Activated CD4-positive, alpha-beta T cell treated with anti-CD3 and anti-CD28 coated beads, Interleukin-2, amount 10 ng/mL, durations not matched to agents 7 days and 5 days (primary cell): ENCODE measurements at regions not wholly inside any gene's neighbourhood (a gene's known extent, or its start where the extent isn't known, plus 50 kb on each side); places are given as distances from the start of the nearest gene placed in this dataset.

ENCODE experiments used
- CTCF ChIA-PET: fragments of 350-600 bp; sonication (Branson Sonifier 250); formaldehyde crosslinking; loops from one replicate; lab custom pipeline; 2021; ENCODE audit warnings: antibody characterized with exemption; lab: Charles Lee
- POLR2A ChIA-PET: fragments of 350-600 bp; sonication (Branson Sonifier 250); formaldehyde crosslinking; loops from one replicate; lab custom pipeline; 2021; ENCODE audit warnings: antibody characterized with exemption; lab: Charles Lee
- DNase-seq: peaks from one replicate; pipeline ENCODE4 v3.0.0-alpha.2; 2020
- H3K27ac Mint-ChIP-seq: one replicate; pipeline ENCODE4 v1.8.0; 2021; ENCODE audit warnings: mild to moderate bottlenecking, moderate library complexity, mixed read lengths
- H3K27me3 Mint-ChIP-seq: one replicate; pipeline ENCODE4 v1.8.0; 2021; ENCODE audit warnings: mixed read lengths
- H3K36me3 Mint-ChIP-seq: one replicate; pipeline ENCODE4 v1.8.0; 2021; ENCODE audit warnings: low read depth, mixed read lengths
- H3K4me1 Mint-ChIP-seq: one replicate; pipeline ENCODE4 v1.8.0; 2021; ENCODE audit warnings: mixed read lengths
- H3K4me3 Mint-ChIP-seq: one replicate; pipeline ENCODE4 v1.8.0; 2021; ENCODE audit warnings: mild to moderate bottlenecking, moderate library complexity, mixed read lengths
- H3K9me3 Mint-ChIP-seq: one replicate; pipeline ENCODE4 v1.8.0; 2021; ENCODE audit warnings: mixed read lengths

DNA sequence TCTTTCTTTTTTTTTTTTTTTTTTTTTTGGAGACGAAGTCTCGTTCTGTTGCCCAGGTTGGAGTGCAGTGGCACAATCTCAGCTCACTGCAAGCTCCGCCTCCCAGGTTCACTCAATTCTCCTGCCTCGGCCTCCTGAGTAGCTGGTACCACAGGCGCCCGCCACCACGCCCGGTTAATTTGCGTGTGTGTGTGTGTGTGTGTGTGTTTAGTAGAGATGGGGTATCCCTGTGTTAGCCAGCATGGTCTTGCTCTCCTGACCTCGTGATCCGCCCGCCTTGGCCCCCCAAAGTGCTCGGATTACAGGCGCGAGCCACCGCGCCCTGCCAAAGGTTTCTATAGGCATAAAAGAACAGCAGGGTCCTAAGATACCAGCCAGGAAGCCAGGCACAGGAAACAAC lies 261.0 kb upstream of the CCDC54 start:
- Mint-ChIP-seq H3K36me3 (no peaks in the 10 kb centered on the region), H3K9me3 (no peaks in the 10 kb centered on the region), H3K4me1 (no peaks in the 10 kb centered on the region), H3K27me3 (peaks cover 5% of the 10 kb centered on the region), H3K4me3 (no peak overlapping the region), H3K27ac (no peak overlapping the region)
- DNase-seq, result no peak
- ChIA-PET POLR2A (no interaction called here), CTCF (no interaction called here)

DNA sequence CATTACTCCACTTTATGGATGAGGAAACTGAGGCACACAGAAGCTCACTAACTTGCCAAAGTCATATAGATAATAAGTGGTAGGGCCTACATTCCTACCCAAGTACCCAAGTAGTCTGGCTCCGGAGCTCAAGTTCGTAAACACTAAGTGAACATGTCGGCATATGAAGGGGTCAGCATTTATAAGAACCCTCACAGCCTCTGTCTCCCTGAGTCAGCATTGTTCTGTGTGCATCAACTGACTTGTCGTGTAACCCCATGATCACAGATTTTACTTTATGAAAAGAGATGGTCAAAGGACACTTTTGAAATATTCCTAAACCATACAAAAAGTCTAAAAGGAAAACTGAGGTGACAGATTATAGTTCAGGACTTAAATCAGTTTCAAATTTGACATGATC lies 260.1 kb upstream of the CCDC54 start:
- DNase-seq, result no peak
- CTCF ChIA-PET, result no interaction called here
- Mint-ChIP-seq H3K4me1 (no peaks in the 10 kb centered on the region), H3K27me3 (peaks cover 6% of the 10 kb centered on the region), H3K36me3 (no peaks in the 10 kb centered on the region), H3K4me3 (no peak overlapping the region), H3K27ac (no peak overlapping the region), H3K9me3 (no peaks in the 10 kb centered on the region)
- POLR2A ChIA-PET, result no interaction called here

GRCh38 chr3:107117922-107118536 lies 259.2 kb upstream of the CCDC54 start:
- Mint-ChIP-seq H3K4me1 (no peaks in the 10 kb centered on the region), H3K4me3 (no peak overlapping the region), H3K27me3 (peaks cover 6% of the 10 kb centered on the region), H3K36me3 (no peaks in the 10 kb centered on the region), H3K9me3 (no peaks in the 10 kb centered on the region), H3K27ac (no peak overlapping the region)
- peak; percentile 12 for DNase-seq
- ChIA-PET POLR2A (no interaction called here), CTCF (no interaction called here)

GRCh38 chr3:107124885-107125284 lies 252.4 kb upstream of the CCDC54 start:
- H3K4me3 Mint-ChIP-seq, result no peak overlapping the region

DNA sequence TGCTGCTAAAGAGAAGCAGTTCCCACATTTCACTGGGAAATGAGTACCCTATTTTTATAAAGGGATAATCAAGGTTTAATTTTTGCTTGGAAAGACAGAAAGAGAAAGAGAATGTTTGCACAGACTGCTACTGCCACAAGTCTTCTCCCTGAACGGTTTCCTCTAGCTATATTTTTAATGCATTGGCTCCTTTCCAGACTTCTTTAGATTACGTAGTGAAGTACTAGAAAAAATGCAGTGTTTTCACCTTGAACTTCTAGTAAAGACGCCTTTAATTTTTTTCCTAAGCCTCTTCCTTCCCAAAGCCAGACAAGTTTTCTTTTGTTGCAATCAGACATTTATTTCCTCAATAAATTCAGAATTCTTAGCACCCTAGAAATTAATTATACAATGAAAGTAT lies 248.3 kb upstream of the CCDC54 start:
- POLR2A ChIA-PET, result no interaction called here
- peaks cover 4% of the 10 kb centered on the region for H3K27me3 Mint-ChIP-seq
- DNase-seq, result no peak
- no peaks in the 10 kb centered on the region for H3K4me1 Mint-ChIP-seq
- CTCF ChIA-PET, result no interaction called here
- H3K9me3 Mint-ChIP-seq, result no peaks in the 10 kb centered on the region
- no peak overlapping the region for H3K27ac Mint-ChIP-seq
- H3K36me3 Mint-ChIP-seq, result no peaks in the 10 kb centered on the region
- no peak overlapping the region for H3K4me3 Mint-ChIP-seq

More at GRCh38 chr3:107124885-107125284, 252.4 kb upstream of the CCDC54 start:
- CTCF ChIA-PET, result no interaction called here
- Mint-ChIP-seq H3K27ac (no peak overlapping the region), H3K4me1 (no peaks in the 10 kb centered on the region), H3K36me3 (no peaks in the 10 kb centered on the region), H3K9me3 (no peaks in the 10 kb centered on the region), H3K27me3 (peaks cover 11% of the 10 kb centered on the region)
- DNase-seq, result no peak
- POLR2A ChIA-PET, result no interaction called here

GRCh38 chr3:107130089-107130700 lies 247.0 kb upstream of the CCDC54 start:
- Mint-ChIP-seq H3K4me1 (no peaks in the 10 kb centered on the region), H3K27me3 (peaks cover 2% of the 10 kb centered on the region), H3K36me3 (no peaks in the 10 kb centered on the region), H3K4me3 (no peak overlapping the region), H3K9me3 (no peaks in the 10 kb centered on the region), H3K27ac (no peak overlapping the region)
- no peak for DNase-seq
- ChIA-PET POLR2A (no interaction called here), CTCF (no interaction called here)

DNA sequence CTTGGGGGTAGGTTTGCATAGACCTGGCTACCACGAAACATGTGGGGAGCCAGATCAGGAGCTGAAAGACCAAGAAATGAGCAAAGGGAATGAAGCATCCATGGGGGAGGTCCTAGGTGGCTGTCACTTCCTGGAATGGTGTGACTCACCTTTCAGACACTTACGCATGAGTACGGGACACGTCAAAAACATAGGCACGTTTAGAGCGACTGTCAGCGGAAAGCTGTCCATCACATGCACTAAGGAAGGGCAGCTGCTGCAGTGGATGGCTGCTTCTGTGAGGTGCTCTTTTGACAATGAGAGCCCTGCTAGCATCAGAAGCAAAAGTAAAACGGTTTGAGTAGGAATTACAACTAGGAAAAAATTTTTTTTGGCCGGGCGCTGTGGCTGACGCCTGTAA lies 244.6 kb upstream of the CCDC54 start:
- H3K9me3 Mint-ChIP-seq, result no peaks in the 10 kb centered on the region

GRCh38 chr3:107133891-107134290 lies 243.3 kb upstream of the CCDC54 start:
- Mint-ChIP-seq H3K4me1 (no peaks in the 10 kb centered on the region), H3K4me3 (no peak overlapping the region), H3K36me3 (no peaks in the 10 kb centered on the region), H3K27ac (no peak overlapping the region), H3K9me3 (peaks cover under 1% of the 10 kb centered on the region), H3K27me3 (no peaks in the 10 kb centered on the region)
- POLR2A ChIA-PET, result no interaction called here
- CTCF ChIA-PET, result no interaction called here
- no peak for DNase-seq

More for the DNA sequence above, 244.6 kb upstream of the CCDC54 start:
- no peaks in the 10 kb centered on the region for H3K4me1 Mint-ChIP-seq
- DNase-seq, result no peak
- ChIA-PET POLR2A (no interaction called here), CTCF (no interaction called here)
- no peak overlapping the region for H3K27ac Mint-ChIP-seq
- no peak overlapping the region for H3K4me3 Mint-ChIP-seq
- H3K27me3 Mint-ChIP-seq, result no peaks in the 10 kb centered on the region
- no peaks in the 10 kb centered on the region for H3K36me3 Mint-ChIP-seq

- no peaks in the 10 kb centered on the region for H3K4me1 Mint-ChIP-seq
- H3K27me3 Mint-ChIP-seq, result no peaks in the 10 kb centered on the region
- no peak for DNase-seq
- H3K36me3 Mint-ChIP-seq, result no peaks in the 10 kb centered on the region
- H3K27ac Mint-ChIP-seq, result no peak overlapping the region
- POLR2A ChIA-PET, result no interaction called here
- H3K4me3 Mint-ChIP-seq, result no peak overlapping the region
- CTCF ChIA-PET, result no interaction called here
- H3K9me3 Mint-ChIP-seq, result peaks cover 4% of the 10 kb centered on the region
Measured at GRCh38 chr3:107142171-107142570, 235.1 kb upstream of the CCDC54 start.

DNA sequence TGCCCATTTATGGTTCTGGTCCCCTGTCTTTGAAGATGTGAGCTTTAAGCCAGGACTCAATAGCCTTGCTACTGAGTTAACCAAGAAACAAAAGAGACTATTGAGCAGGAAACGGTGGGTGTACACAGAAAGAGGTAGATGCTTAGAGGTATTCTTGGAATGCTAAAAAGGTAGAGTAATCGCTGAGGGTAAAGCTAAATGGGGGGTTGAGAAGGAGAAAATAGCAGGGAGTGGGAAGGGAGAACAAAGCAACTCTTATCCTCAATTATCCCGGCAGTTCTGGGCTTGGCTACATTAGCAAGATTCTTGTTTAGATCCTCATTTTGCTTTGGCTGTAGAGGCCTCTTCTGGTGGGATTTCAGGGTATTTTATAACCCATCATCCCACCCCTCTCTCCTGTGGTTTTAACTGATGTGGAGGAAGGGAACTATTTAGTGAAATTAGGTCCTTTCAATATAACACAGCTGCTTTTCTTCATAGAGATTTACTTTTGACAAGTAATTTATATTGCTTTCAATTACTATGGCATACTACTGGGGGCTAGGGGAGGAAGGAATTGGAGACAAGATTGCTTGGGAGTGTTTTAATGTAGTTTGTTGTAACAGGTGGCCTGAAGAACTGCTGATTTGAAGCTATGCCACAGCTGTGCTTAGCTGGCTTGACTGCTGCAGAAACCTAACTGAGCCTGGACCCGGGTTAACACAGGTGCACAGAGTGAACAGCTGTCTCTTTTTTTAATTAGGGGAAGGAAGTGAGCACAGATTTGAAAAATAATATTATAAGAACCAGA lies 234.3 kb upstream of the CCDC54 start:
- CTCF ChIA-PET, result no interaction called here
- no peaks in the 10 kb centered on the region for H3K27me3 Mint-ChIP-seq
- peaks cover 4% of the 10 kb centered on the region for H3K9me3 Mint-ChIP-seq
- no peak overlapping the region for H3K4me3 Mint-ChIP-seq
- POLR2A ChIA-PET, result interaction anchor here (0.6 kb wide), 1 partner anchor 17 kb away, joined by 4 read pairs; no protein-coding TSS in a partner anchor
- H3K36me3 Mint-ChIP-seq, result no peaks in the 10 kb centered on the region
- no peak overlapping the region for H3K27ac Mint-ChIP-seq
- no peaks in the 10 kb centered on the region for H3K4me1 Mint-ChIP-seq
- no peak for DNase-seq

DNA sequence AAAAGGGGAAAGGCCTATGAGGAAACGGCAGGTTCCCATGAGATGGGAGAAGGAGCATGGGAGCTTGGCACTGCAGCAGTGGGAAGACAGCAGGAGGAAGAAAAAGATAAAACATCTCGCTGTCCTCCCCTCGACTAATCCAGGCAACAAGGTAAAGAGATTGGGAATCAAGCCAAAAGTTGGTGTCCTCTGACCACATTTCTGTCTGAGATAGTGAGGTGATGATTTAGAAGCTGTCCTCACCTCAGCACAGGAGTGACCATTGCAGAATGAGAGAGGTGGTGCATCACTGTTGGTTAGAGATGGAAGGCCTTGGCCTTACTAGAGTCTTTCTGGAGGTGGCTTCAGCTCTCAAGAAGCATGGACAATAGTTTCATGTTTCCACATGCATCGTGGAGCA lies 226.6 kb upstream of the CCDC54 start:
- Mint-ChIP-seq H3K27ac (no peak overlapping the region), H3K4me1 (no peaks in the 10 kb centered on the region), H3K4me3 (no peak overlapping the region), H3K27me3 (no peaks in the 10 kb centered on the region), H3K9me3 (peaks cover 6% of the 10 kb centered on the region), H3K36me3 (no peaks in the 10 kb centered on the region)
- CTCF ChIA-PET, result interaction anchor here (1.3 kb wide), 1 partner anchor 43 kb away, joined by 3 read pairs; no protein-coding TSS in a partner anchor
- POLR2A ChIA-PET, result no interaction called here
- DNase-seq, result no peak

GRCh38 chr3:107153981-107154380 lies 223.3 kb upstream of the CCDC54 start:
- Mint-ChIP-seq H3K27ac (no peak overlapping the region), H3K27me3 (no peaks in the 10 kb centered on the region), H3K36me3 (no peaks in the 10 kb centered on the region), H3K4me3 (no peak overlapping the region), H3K4me1 (no peaks in the 10 kb centered on the region), H3K9me3 (peaks cover 15% of the 10 kb centered on the region)
- POLR2A ChIA-PET, result no interaction called here
- CTCF ChIA-PET, result no interaction called here
- no peak for DNase-seq

- CTCF ChIA-PET, result no interaction called here
- Mint-ChIP-seq H3K27me3 (no peaks in the 10 kb centered on the region), H3K9me3 (peaks cover 9% of the 10 kb centered on the region)
Measured at GRCh38 chr3:107172411-107172810, 204.8 kb upstream of the CCDC54 start.

More at GRCh38 chr3:107172411-107172810, 204.8 kb upstream of the CCDC54 start:
- H3K36me3 Mint-ChIP-seq, result no peaks in the 10 kb centered on the region
- no peak overlapping the region for H3K4me3 Mint-ChIP-seq
- no peaks in the 10 kb centered on the region for H3K4me1 Mint-ChIP-seq
- no peak for DNase-seq
- POLR2A ChIA-PET, result no interaction called here
- H3K27ac Mint-ChIP-seq, result no peak overlapping the region
